H9 (cell line): ENCODE measurements at regions not wholly inside any gene's neighbourhood (a gene's known extent, or its start where the extent isn't known, plus 50 kb on each side); places are given as distances from the start of the nearest gene placed in this dataset.

ENCODE experiments used
- DNase-seq: peaks from one replicate; pipeline ENCODE4 v3.0.0-alpha.2; 2017
- H2AFZ ChIP-seq: one replicate; pipeline ENCODE4 v1.6.1; 2013; ENCODE audit warnings: mild to moderate bottlenecking, low read length, control low read depth, moderate library complexity
- H2AK5ac ChIP-seq: 2 replicates; pipeline ENCODE4 v1.6.1; 2013; ENCODE audit warnings: low read length, control low read depth, mixed read lengths; ENCODE audit not compliant: insufficient read length
- H2BK120ac ChIP-seq: one replicate; pipeline ENCODE4 v1.6.1; 2013; ENCODE audit warnings: low read depth, mild to moderate bottlenecking, low read length, control low read depth, inconsistent platforms; ENCODE audit not compliant: poor library complexity, severe bottlenecking
- H2BK12ac ChIP-seq: 2 replicates; pipeline ENCODE4 v1.6.1; 2013; ENCODE audit warnings: low read length, control low read depth, mixed read lengths, low read depth; ENCODE audit not compliant: insufficient read length
- H2BK15ac ChIP-seq: 2 replicates; pipeline ENCODE4 v1.6.1; 2013; ENCODE audit warnings: low read depth, low read length, control low read depth
- H2BK20ac ChIP-seq: one replicate; pipeline ENCODE4 v1.6.1; 2013; ENCODE audit warnings: low read depth, mild to moderate bottlenecking, low read length, control low read depth, inconsistent platforms; ENCODE audit not compliant: poor library complexity, severe bottlenecking
- H2BK5ac ChIP-seq: 2 replicates; pipeline ENCODE4 v1.6.1; 2013; ENCODE audit warnings: low read length, control low read depth, mixed read lengths; ENCODE audit not compliant: insufficient read length
- H3K14ac ChIP-seq: 2 replicates; pipeline ENCODE4 v1.6.1; 2013; ENCODE audit warnings: low read length, control low read depth; ENCODE audit not compliant: insufficient read depth
- H3K18ac ChIP-seq: 2 replicates; pipeline ENCODE4 v1.6.1; 2013; ENCODE audit warnings: low read depth, mild to moderate bottlenecking, mixed read lengths, low read length, control low read depth; ENCODE audit not compliant: insufficient read length
- H3K23ac ChIP-seq: 2 replicates; pipeline ENCODE4 v1.6.1; 2013; ENCODE audit warnings: low read length, control low read depth, mixed read lengths, low read depth; ENCODE audit not compliant: insufficient read length
- H3K23me2 ChIP-seq: 2 replicates; pipeline ENCODE4 v1.6.1; 2013; ENCODE audit warnings: low read depth, mild to moderate bottlenecking, mixed read lengths, low read length, control low read depth; ENCODE audit not compliant: insufficient read length, poor library complexity, severe bottlenecking
- H3K27ac ChIP-seq: 2 replicates; pipeline ENCODE4 v1.5.1; 2013; ENCODE audit warnings: low read length, control low read depth, mixed read lengths, low read depth; ENCODE audit not compliant: insufficient read length
- H3K27me3 ChIP-seq: 2 replicates; pipeline ENCODE4 v1.6.1; 2013; ENCODE audit warnings: low read length, control low read depth, inconsistent platforms; ENCODE audit not compliant: insufficient read depth
- H3K4ac ChIP-seq: 2 replicates; pipeline ENCODE4 v1.6.1; 2013; ENCODE audit warnings: low read depth, mild to moderate bottlenecking, control low read depth, inconsistent platforms, low read length, moderate library complexity
- H3K4me1 ChIP-seq: 2 replicates; pipeline ENCODE4 v1.6.1; 2013; ENCODE audit warnings: low read length, control low read depth, inconsistent platforms; ENCODE audit not compliant: insufficient read depth
- H3K4me2 ChIP-seq: 2 replicates; pipeline ENCODE4 v1.6.1; 2013; ENCODE audit warnings: low read length, control low read depth, mixed read lengths; ENCODE audit not compliant: insufficient read length, insufficient read depth
- H3K56ac ChIP-seq: 2 replicates; pipeline ENCODE4 v1.6.1; 2013; ENCODE audit warnings: low read depth, mild to moderate bottlenecking, mixed read lengths, low read length, control low read depth; ENCODE audit not compliant: insufficient read length
- H3K79me1 ChIP-seq: 2 replicates; pipeline ENCODE4 v1.6.1; 2013; ENCODE audit warnings: low read depth, mild to moderate bottlenecking, moderate library complexity, low read length, control low read depth, inconsistent platforms; ENCODE audit not compliant: insufficient read depth, poor library complexity, severe bottlenecking
- H3K79me2 ChIP-seq: 2 replicates; pipeline ENCODE4 v1.6.1; 2013; ENCODE audit warnings: low read length, control low read depth, inconsistent platforms; ENCODE audit not compliant: insufficient read depth
- H3K9ac ChIP-seq: 2 replicates; pipeline ENCODE4 v1.6.1; 2013; ENCODE audit warnings: low read length, control low read depth, mixed read lengths; ENCODE audit not compliant: insufficient read length; ENCODE audit errors: extremely low read depth
- H3K9me3 ChIP-seq: one replicate; pipeline ENCODE4 v1.6.1; 2013; ENCODE audit warnings: low read depth, low read length, inconsistent platforms; ENCODE audit not compliant: control insufficient read depth
- H3T11ph ChIP-seq: one replicate; pipeline ENCODE4 v1.6.1; 2013; ENCODE audit warnings: mild to moderate bottlenecking, low read length, control low read depth, inconsistent platforms
- H4K20me1 ChIP-seq: one replicate; pipeline ENCODE4 v1.6.1; 2013; ENCODE audit not compliant: control insufficient read depth, insufficient read length, insufficient read depth
- H4K5ac ChIP-seq: 2 replicates; pipeline ENCODE4 v1.6.1; 2013; ENCODE audit warnings: low read depth, mild to moderate bottlenecking, mixed read lengths, low read length, control low read depth; ENCODE audit not compliant: insufficient read length
- H4K8ac ChIP-seq: replicated peaks from 2 replicates; pipeline ENCODE4 v1.6.1; 2013; ENCODE audit warnings: low read length, control low read depth, mixed read lengths, low read depth; ENCODE audit not compliant: insufficient read length
- H4K91ac ChIP-seq: 2 replicates; pipeline ENCODE4 v1.6.1; 2013; ENCODE audit warnings: low read depth, mild to moderate bottlenecking, moderate library complexity, mixed read lengths, low read length, control low read depth; ENCODE audit not compliant: insufficient read length
- H3K27ac Mint-ChIP-seq, 3 experiments: 2 replicates in 2 of 3; 3 replicates in 1 of 3; pipeline ENCODE4 v1.8.0; 2020 to 2021; ENCODE audit warnings: mixed read lengths in 3 of 3, mild to moderate bottlenecking in 1 of 3, moderate library complexity in 1 of 3
- H3K27me3 Mint-ChIP-seq: 2 replicates; pipeline ENCODE4 v1.8.0; 2021; ENCODE audit warnings: low read depth, mild to moderate bottlenecking, moderate library complexity, mixed read lengths
- H3K36me3 Mint-ChIP-seq, 3 experiments: 2 replicates in 2 of 3; 3 replicates in 1 of 3; pipeline ENCODE4 v1.8.0; 2020 to 2021; ENCODE audit warnings: low read depth in 3 of 3, mixed read lengths in 3 of 3; ENCODE audit not compliant: insufficient read depth in 1 of 3
- H3K4me1 Mint-ChIP-seq, 2 experiments: 2 replicates each; pipeline ENCODE4 v1.8.0; 2020; ENCODE audit warnings: mixed read lengths in 2 of 2
- H3K4me3 Mint-ChIP-seq, 2 experiments: 2 replicates in 1 of 2; 3 replicates in 1 of 2; pipeline ENCODE4 v1.8.0; 2020 to 2021; ENCODE audit warnings: mild to moderate bottlenecking in 2 of 2, mixed read lengths in 2 of 2, moderate library complexity in 1 of 2
- H3K9me3 Mint-ChIP-seq, 2 experiments: 2 replicates in 1 of 2; 3 replicates in 1 of 2; pipeline ENCODE4 v1.8.0; 2020; ENCODE audit warnings: mild to moderate bottlenecking in 2 of 2, mixed read lengths in 2 of 2, moderate library complexity in 1 of 2
- TF ChIP-seq, protein P1 (sequence below): fragments of 200-600 bp; sonication (generic); conservative IDR thresholded peaks from 3 replicates; pipeline ENCODE4 v1.8.0; 2021; ENCODE audit warnings: antibody characterized with exemption, mild to moderate bottlenecking

DNA sequence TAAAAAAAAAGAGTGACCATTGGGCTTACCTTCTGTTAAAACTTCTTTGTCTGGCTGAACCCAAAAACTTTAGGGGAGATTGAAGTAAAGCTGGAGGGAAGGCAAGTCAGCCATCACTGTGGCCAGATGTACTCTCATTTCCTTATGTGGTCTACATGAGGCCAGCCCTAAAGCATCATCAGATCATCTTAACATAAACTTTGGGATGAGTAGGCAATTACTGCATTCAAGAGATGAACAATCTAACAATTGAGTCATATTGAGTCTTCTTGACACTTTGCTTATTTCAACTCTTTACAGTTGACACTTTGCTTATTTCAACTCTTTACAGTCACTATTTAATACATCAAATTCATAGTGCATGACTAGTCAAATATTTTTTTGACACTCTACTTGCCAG, 155.6 kb downstream of the QPCT start:
- Histone ChIP-seq H2BK20ac (no peak overlapping the region), H3K4me2 (no peak overlapping the region), H3K27ac (no peak overlapping the region), H2BK120ac (no peak overlapping the region), H2BK15ac (no peak overlapping the region), H3K56ac (no peak overlapping the region), H2AK5ac (no peak overlapping the region), H4K8ac (no peak overlapping the region), H2BK12ac (no peak overlapping the region), H3K79me2 (no peaks in the 10 kb centered on the region), H3K4ac (no peak overlapping the region), H3K14ac (no peak overlapping the region), H3K79me1 (no peaks in the 10 kb centered on the region), H4K20me1 (no peaks in the 10 kb centered on the region), H3K23ac (no peak overlapping the region), H3T11ph (no peak overlapping the region), H3K4me1 (no peaks in the 10 kb centered on the region), H3K18ac (no peak overlapping the region), H2AFZ (no peak overlapping the region), H3K9ac (no peak overlapping the region), H3K9me3 (no peaks in the 10 kb centered on the region), H2BK5ac (no peak overlapping the region), H4K5ac (no peak overlapping the region), H3K23me2 (no peaks in the 10 kb centered on the region), H3K27me3 (no peaks in the 10 kb centered on the region), H4K91ac (no peak overlapping the region)
- Mint-ChIP-seq H3K4me3 (no peak overlapping the region), H3K36me3 (no peaks in the 10 kb centered on the region), H3K9me3 (peaks cover 0 to 5% of the 10 kb centered on the region in 2 experiments; a peak in 2 of 5 replicates), H3K4me1 (peaks cover 2% of the 10 kb centered on the region in 2 experiments; a peak in 2 of 4 replicates), H3K27me3 (no peaks in the 10 kb centered on the region), H3K27ac (no peak overlapping the region)
- TF ChIP-seq, protein P1, sequence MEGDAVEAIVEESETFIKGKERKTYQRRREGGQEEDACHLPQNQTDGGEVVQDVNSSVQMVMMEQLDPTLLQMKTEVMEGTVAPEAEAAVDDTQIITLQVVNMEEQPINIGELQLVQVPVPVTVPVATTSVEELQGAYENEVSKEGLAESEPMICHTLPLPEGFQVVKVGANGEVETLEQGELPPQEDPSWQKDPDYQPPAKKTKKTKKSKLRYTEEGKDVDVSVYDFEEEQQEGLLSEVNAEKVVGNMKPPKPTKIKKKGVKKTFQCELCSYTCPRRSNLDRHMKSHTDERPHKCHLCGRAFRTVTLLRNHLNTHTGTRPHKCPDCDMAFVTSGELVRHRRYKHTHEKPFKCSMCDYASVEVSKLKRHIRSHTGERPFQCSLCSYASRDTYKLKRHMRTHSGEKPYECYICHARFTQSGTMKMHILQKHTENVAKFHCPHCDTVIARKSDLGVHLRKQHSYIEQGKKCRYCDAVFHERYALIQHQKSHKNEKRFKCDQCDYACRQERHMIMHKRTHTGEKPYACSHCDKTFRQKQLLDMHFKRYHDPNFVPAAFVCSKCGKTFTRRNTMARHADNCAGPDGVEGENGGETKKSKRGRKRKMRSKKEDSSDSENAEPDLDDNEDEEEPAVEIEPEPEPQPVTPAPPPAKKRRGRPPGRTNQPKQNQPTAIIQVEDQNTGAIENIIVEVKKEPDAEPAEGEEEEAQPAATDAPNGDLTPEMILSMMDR: no peak
- DNase-seq: no peak
